Fibroblast of mammary gland (primary cell): ENCODE measurements at regions not wholly inside any gene's neighbourhood (a gene's known extent, or its start where the extent isn't known, plus 50 kb on each side); places are given as distances from the start of the nearest gene placed in this dataset.

Experiments used
- DNase-seq: peaks from one replicate; pipeline ENCODE4 v3.0.0-alpha.2; 2010; ENCODE audit warnings: low read depth
- H3K4me3 ChIP-seq: 2 replicates; pipeline ENCODE4 v1.5.1; 2011; ENCODE audit warnings: low read depth, mild to moderate bottlenecking, low read length, moderate library complexity; ENCODE audit not compliant: control insufficient read depth
- CTCF ChIP-seq: conservative IDR thresholded peaks from 2 replicates; pipeline ENCODE4 v1.5.1; 2011; ENCODE audit warnings: low read depth, low read length, inconsistent platforms; ENCODE audit not compliant: control insufficient read depth, insufficient read depth

GRCh38 chr15:91790836-91791235 lies 62.7 kb upstream of the SLCO3A1 start:
- DNase-seq, result peak; percentile 7
- no peak for TF ChIP-seq CTCF
- H3K4me3 ChIP-seq, result no peak overlapping the region

- TF ChIP-seq CTCF, result no peak
- no peak overlapping the region for H3K4me3 ChIP-seq
- no peak for DNase-seq
Measured at GRCh38 chr15:91793771-91794170, 59.7 kb upstream of the SLCO3A1 start.

GRCh38 chr15:91795235-91795634 lies 58.3 kb upstream of the SLCO3A1 start:
- DNase-seq, result no peak
- H3K4me3 ChIP-seq, result no peak overlapping the region
- no peak for TF ChIP-seq CTCF

- H3K4me3 ChIP-seq, result no peak overlapping the region
- DNase-seq, result no peak
- TF ChIP-seq CTCF, result no peak
Measured at GRCh38 chr15:91801836-91802534, 51.5 kb upstream of the SLCO3A1 start.

- no peak overlapping the region for H3K4me3 ChIP-seq
- TF ChIP-seq CTCF, result no peak
- DNase-seq, result no peak
Measured at GRCh38 chr15:91803260-91803659, 50.2 kb upstream of the SLCO3A1 start.
